ENCODE measurements at regions not wholly inside any gene's neighbourhood (a gene's known extent, or its start where the extent isn't known, plus 50 kb on each side); places are given as distances from the start of the nearest gene placed in this dataset.

DNA sequence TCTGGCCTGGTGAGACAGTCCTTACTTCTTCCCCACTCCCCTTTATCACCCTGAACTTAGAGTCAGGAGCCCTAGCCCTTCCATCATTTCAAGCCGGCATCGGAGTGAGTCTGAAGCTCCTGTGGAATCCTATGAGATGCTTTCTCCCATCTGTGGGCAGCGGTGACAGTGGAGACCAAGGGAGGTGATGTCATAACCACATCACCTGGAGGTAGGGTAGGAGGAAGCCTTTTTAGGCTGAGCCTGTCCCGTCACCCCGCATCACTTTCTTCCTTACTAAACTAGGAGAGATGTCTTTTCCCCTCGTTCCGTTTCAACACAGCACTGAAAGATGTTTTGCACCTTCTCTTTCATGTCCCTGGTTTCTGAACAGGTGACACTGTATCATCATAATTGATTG lies 124.1 kb upstream of the WWC1 start:
- 91 to 94% methylated on average over 7 of the region's 7 CpGs for WGBS, 2 donors
- peaks cover 47 to 58% of the 10 kb centered on the region in 2 donors for H3K4me1 ChIP-seq
- intact Hi-C loops (cut with DNase I): no loop called here
- no peak for DNase-seq
- H3K36me3 ChIP-seq: no peaks in the 10 kb centered on the region
- peak overlapping the region in 2 of 3 donors; percentile 66 to 75 for H3K27ac ChIP-seq
- no peaks in the 10 kb centered on the region for H3K27me3 ChIP-seq
- no peak overlapping the region for H3K4me3 ChIP-seq (replicated peaks in 1 of 3)
- H3K9me3 ChIP-seq: no peaks in the 10 kb centered on the region
- TF ChIP-seq, protein P1, sequence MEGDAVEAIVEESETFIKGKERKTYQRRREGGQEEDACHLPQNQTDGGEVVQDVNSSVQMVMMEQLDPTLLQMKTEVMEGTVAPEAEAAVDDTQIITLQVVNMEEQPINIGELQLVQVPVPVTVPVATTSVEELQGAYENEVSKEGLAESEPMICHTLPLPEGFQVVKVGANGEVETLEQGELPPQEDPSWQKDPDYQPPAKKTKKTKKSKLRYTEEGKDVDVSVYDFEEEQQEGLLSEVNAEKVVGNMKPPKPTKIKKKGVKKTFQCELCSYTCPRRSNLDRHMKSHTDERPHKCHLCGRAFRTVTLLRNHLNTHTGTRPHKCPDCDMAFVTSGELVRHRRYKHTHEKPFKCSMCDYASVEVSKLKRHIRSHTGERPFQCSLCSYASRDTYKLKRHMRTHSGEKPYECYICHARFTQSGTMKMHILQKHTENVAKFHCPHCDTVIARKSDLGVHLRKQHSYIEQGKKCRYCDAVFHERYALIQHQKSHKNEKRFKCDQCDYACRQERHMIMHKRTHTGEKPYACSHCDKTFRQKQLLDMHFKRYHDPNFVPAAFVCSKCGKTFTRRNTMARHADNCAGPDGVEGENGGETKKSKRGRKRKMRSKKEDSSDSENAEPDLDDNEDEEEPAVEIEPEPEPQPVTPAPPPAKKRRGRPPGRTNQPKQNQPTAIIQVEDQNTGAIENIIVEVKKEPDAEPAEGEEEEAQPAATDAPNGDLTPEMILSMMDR (IDR thresholded peaks at IDR 0.05): no peak
- no peak for TF ChIP-seq POLR2A (IDR thresholded peaks at IDR 0.05)

GRCh38 chr5:168168978-168169698 lies 122.3 kb upstream of the WWC1 start:
- intact Hi-C loops (cut with DNase I): no loop called here
- WGBS, 2 donors: 23 to 51% methylated on average over 12 to 13 of the region's 13 CpGs
- Histone ChIP-seq H3K27me3 (no peaks in the 10 kb centered on the region), H3K9me3 (no peaks in the 10 kb centered on the region), H3K27ac (peak overlapping the region; percentile 7 to 93 (median 69)), H3K4me3 (replicated peaks in 1 of 3) (no peak overlapping the region), H3K4me1 (peaks cover 57 to 74% of the 10 kb centered on the region in 2 donors), H3K36me3 (no peaks in the 10 kb centered on the region)
- TF ChIP-seq, protein P1 (IDR thresholded peaks at IDR 0.05): peak in 2 of 6 experiments; percentile 27 to 36
- peak in 1 of 2 donors; percentile 35 for TF ChIP-seq POLR2A (IDR thresholded peaks at IDR 0.05)
- DNase-seq: peak; percentile 64 to 68

DNA sequence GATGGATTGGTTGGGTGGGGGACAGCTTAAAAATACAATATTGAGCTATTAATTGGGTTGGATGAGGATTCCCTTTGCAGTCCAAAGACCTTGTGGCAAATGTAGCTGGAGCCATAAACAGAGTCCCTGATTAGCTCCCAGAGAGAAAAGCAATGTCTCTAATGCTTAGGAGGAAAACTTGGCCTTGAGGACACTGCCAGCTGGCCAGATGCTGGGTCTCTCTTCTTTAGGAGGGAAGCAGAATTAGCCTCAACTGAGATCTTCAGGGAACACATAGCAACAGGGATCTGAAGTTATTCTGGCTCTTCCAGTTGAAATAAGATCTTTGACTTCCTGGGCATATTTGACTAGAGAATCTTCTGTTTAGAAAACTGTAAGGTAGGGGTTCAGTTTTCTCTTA lies 121.7 kb upstream of the WWC1 start:
- DNase-seq: no peak
- Histone ChIP-seq H3K9me3 (no peaks in the 10 kb centered on the region), H3K4me1 (peaks cover 52 to 75% of the 10 kb centered on the region in 2 donors), H3K27me3 (no peaks in the 10 kb centered on the region), H3K4me3 (replicated peaks in 1 of 3) (no peak overlapping the region), H3K27ac (peak overlapping the region; percentile 7 to 93 (median 69)), H3K36me3 (no peaks in the 10 kb centered on the region)
- intact Hi-C loops (cut with DNase I): no loop called here
- no peak for TF ChIP-seq POLR2A (IDR thresholded peaks at IDR 0.05)
- TF ChIP-seq, protein P1 (IDR thresholded peaks at IDR 0.05): no peak

DNA sequence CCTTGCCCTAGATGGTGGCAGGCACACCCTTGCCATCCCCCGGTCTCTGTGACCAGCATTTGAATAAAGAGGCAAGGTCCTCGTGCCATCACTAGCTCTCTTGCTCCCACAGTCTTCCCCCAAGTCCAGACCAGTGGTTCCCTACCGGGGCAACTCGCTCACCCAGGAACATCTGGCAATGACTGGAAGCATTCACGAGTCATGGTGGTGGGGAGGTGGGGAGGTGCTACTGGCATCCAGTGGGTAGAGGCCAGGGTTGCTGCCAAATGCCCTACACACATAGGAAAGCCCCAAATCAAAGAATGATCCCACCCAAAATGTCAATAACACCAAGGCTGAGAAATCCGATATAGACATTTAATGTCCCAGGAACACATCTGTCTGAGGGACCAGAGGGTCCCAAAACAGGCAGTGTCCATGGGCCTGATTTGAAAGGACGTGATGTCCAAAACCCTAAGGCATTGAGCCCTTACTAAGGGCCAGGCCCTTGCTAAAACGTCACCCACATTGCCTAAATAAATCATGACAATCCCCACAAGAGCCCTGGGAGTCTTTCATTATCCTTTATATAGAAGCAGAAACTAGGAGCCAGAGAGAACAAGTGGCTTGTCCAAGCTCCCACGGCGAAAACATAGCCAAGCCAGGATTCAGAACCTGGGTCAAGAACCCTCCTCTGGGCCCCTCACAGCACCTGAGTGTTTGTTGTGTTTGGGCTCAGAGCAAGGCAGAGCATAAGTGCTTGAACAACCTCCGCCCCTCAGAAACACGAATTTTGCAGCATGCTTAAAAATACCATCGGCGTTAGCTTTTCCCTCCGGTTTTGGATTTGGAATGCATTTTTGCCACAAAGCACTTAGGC lies 119.3 kb upstream of the WWC1 start:
- Histone ChIP-seq H3K27ac (peak overlapping the region; percentile 82 to 93 (median 90)), H3K4me1 (peaks cover 32 to 56% of the 10 kb centered on the region in 2 donors), H3K36me3 (no peaks in the 10 kb centered on the region), H3K27me3 (no peaks in the 10 kb centered on the region), H3K9me3 (no peaks in the 10 kb centered on the region), H3K4me3 (replicated peaks in 1 of 3) (no peak overlapping the region)
- peak; percentile 82 to 85 for DNase-seq
- WGBS, 2 donors: 45 to 63% methylated on average over 15 of the region's 15 CpGs
- TF ChIP-seq POLR2A (IDR thresholded peaks at IDR 0.05): no peak
- TF ChIP-seq, protein P1 (IDR thresholded peaks at IDR 0.05): no peak
- intact Hi-C loops (cut with DNase I): no loop called here

All from thyroid gland (tissue), 4 donors.